ENCODE measurements at regions not wholly inside any gene's neighbourhood (a gene's known extent, or its start where the extent isn't known, plus 50 kb on each side); places are given as distances from the start of the nearest gene placed in this dataset.

- no peak for TF ChIP-seq POLR2A (IDR thresholded peaks at IDR 0.05)
- no peak for TF ChIP-seq CTCF (IDR thresholded peaks at IDR 0.05)
- peaks cover 0 to 5% of the 10 kb centered on the region in 2 donors for H3K9me3 ChIP-seq
- no peaks in the 10 kb centered on the region for H3K27me3 ChIP-seq
- H3K4me1 ChIP-seq: no peaks in the 10 kb centered on the region
- intact Hi-C loops (cut with DNase I; ENCODE audit: low total_unique reads): no loop called here
- no peak overlapping the region for H3K4me3 ChIP-seq
- no peak for DNase-seq
- H3K36me3 ChIP-seq: no peaks in the 10 kb centered on the region
- no peak overlapping the region for H3K27ac ChIP-seq
Observed at GRCh38 chr3:72219752-72220151, 434.8 kb upstream of the PROK2 start.

GRCh38 chr3:72217570-72217969 lies 432.6 kb upstream of the PROK2 start:
- Histone ChIP-seq H3K27ac (no peak overlapping the region), H3K36me3 (no peaks in the 10 kb centered on the region), H3K27me3 (no peaks in the 10 kb centered on the region), H3K4me3 (no peak overlapping the region), H3K9me3 (no peaks in the 10 kb centered on the region), H3K4me1 (no peaks in the 10 kb centered on the region)
- no peak for TF ChIP-seq POLR2A (IDR thresholded peaks at IDR 0.05)
- TF ChIP-seq CTCF (IDR thresholded peaks at IDR 0.05): no peak
- intact Hi-C loops (cut with DNase I; ENCODE audit: low total_unique reads): no loop called here
- no peak for DNase-seq

DNA sequence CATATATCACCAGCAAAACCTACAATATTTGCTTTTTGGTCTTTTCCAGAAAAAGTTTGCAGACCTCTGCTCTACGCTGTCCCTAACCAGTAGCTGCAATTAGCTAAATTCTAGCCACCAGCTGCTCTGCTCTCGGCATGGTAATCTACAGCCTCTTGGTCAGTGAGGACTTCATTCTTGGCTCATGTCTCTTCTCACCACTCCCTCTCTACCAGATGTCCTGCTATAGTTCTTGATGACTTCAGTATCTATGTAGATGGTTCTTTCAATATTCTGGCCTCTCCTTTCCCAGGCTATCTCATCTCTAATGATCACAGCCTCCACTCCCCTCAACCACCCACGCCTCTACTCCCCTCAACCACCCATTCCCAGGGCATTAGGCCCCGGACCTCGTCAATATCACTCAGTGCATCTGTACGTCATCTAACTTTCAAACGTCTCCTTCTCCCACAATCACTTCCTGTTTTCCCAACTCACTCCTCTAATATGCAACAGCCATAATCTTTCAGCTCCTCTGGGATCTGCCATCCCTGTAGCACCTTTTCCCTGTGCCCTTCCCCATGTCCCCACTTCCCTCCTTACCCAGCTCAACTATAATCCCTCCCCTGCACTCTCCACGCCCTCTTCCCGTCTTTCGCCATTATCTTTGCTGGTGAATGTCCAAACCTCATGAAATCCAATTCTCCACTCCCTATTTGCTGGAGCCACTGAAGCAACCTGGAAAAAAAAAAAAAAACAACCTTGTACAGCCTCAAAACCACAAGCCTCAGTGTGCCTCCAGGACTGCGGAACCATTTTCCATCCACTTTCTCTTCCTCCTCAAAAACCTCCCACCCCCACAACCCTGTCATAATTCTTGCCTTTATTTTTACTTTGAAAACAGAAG lies 429.4 kb upstream of the PROK2 start:
- Histone ChIP-seq H3K27me3 (no peaks in the 10 kb centered on the region), H3K9me3 (no peaks in the 10 kb centered on the region), H3K4me3 (no peak overlapping the region), H3K36me3 (no peaks in the 10 kb centered on the region), H3K27ac (no peak overlapping the region), H3K4me1 (no peaks in the 10 kb centered on the region)
- TF ChIP-seq CTCF (IDR thresholded peaks at IDR 0.05): no peak
- TF ChIP-seq POLR2A (IDR thresholded peaks at IDR 0.05): no peak
- intact Hi-C loops (cut with DNase I; ENCODE audit: low total_unique reads): no loop called here
- peak in 1 of 2 donors; percentile 35 for DNase-seq

- intact Hi-C loops (cut with DNase I; ENCODE audit: low total_unique reads): no loop called here
- no peaks in the 10 kb centered on the region for H3K4me1 ChIP-seq
- no peak overlapping the region for H3K27ac ChIP-seq
- TF ChIP-seq POLR2A (IDR thresholded peaks at IDR 0.05) (no peak), CTCF (IDR thresholded peaks at IDR 0.05) (no peak)
- H3K9me3 ChIP-seq: no peaks in the 10 kb centered on the region
- H3K4me3 ChIP-seq: no peak overlapping the region
- no peak for DNase-seq
- no peaks in the 10 kb centered on the region for H3K36me3 ChIP-seq
- H3K27me3 ChIP-seq: no peaks in the 10 kb centered on the region
Observed at GRCh38 chr3:72213296-72214065, 428.5 kb upstream of the PROK2 start.

DNA sequence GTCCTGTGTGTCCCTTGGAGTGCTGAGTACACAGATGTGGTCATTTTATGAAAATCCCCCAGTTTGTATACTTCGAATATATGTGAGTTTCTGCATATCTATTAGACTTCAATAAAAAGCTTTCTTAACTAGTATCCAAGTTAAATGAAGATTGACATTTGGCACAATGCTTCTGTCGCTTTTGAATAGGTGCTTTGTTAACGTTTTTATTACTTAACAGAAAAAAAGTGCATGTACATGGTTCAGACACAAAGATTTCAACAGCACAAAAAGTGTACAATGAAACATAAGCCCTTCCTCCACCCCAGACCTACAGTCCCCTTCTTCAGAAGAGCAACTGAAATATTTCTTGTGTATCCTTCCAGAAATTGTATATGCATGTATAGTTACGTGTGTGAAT lies 427.4 kb upstream of the PROK2 start:
- Histone ChIP-seq H3K27ac (no peak overlapping the region), H3K4me3 (no peak overlapping the region), H3K27me3 (no peaks in the 10 kb centered on the region), H3K9me3 (no peaks in the 10 kb centered on the region), H3K36me3 (no peaks in the 10 kb centered on the region), H3K4me1 (no peaks in the 10 kb centered on the region)
- DNase-seq: no peak
- intact Hi-C loops (cut with DNase I; ENCODE audit: low total_unique reads): no loop called here
- TF ChIP-seq POLR2A (IDR thresholded peaks at IDR 0.05): no peak
- TF ChIP-seq CTCF (IDR thresholded peaks at IDR 0.05): no peak
